HEK293 (cell line): ENCODE measurements at regions not wholly inside any gene's neighbourhood (a gene's known extent, or its start where the extent isn't known, plus 50 kb on each side); places are given as distances from the start of the nearest gene placed in this dataset.

Source experiments
- HOXD13 ChIP-seq: sonication (generic); formaldehyde crosslinking; IDR thresholded peaks from 2 replicates; pipeline ENCODE4 v1.8.0; 2022; ENCODE audit warnings: missing genetic modification reagents, borderline replicate concordance
- MYNN ChIP-seq: fragments of 450-650 bp; formaldehyde crosslinking; IDR thresholded peaks from 2 replicates; pipeline ENCODE4 v1.5.1; 2016; ENCODE audit warnings: missing biosample characterization, missing genetic modification characterization, borderline replicate concordance
- ZNF248 ChIP-seq: fragments of 450-650 bp; formaldehyde crosslinking; IDR thresholded peaks from 2 replicates; pipeline ENCODE4 v1.5.1; 2017; ENCODE audit warnings: missing biosample characterization, missing genetic modification characterization
- ZSCAN18 ChIP-seq: fragments of 450-650 bp; formaldehyde crosslinking; IDR thresholded peaks from 2 replicates; pipeline ENCODE4 v1.5.1; 2016; ENCODE audit warnings: missing biosample characterization, missing genetic modification characterization
- TF ChIP-seq, protein P1 (sequence below): fragments of 450-650 bp; formaldehyde crosslinking; IDR thresholded peaks from 2 replicates; pipeline ENCODE4 v1.5.1; 2016; ENCODE audit warnings: missing biosample characterization, missing genetic modification characterization
- TF ChIP-seq, protein P2 (sequence below): fragments of 450-650 bp; formaldehyde crosslinking; IDR thresholded peaks from 2 replicates; pipeline ENCODE4 v1.5.1; 2016; ENCODE audit warnings: missing biosample characterization, missing genetic modification characterization

GRCh38 chr15:93212578-93212977 lies 123.6 kb upstream of the RGMA start:
- TF ChIP-seq MYNN, result no peak
- TF ChIP-seq ZSCAN18, result no peak
- TF ChIP-seq, protein P1, sequence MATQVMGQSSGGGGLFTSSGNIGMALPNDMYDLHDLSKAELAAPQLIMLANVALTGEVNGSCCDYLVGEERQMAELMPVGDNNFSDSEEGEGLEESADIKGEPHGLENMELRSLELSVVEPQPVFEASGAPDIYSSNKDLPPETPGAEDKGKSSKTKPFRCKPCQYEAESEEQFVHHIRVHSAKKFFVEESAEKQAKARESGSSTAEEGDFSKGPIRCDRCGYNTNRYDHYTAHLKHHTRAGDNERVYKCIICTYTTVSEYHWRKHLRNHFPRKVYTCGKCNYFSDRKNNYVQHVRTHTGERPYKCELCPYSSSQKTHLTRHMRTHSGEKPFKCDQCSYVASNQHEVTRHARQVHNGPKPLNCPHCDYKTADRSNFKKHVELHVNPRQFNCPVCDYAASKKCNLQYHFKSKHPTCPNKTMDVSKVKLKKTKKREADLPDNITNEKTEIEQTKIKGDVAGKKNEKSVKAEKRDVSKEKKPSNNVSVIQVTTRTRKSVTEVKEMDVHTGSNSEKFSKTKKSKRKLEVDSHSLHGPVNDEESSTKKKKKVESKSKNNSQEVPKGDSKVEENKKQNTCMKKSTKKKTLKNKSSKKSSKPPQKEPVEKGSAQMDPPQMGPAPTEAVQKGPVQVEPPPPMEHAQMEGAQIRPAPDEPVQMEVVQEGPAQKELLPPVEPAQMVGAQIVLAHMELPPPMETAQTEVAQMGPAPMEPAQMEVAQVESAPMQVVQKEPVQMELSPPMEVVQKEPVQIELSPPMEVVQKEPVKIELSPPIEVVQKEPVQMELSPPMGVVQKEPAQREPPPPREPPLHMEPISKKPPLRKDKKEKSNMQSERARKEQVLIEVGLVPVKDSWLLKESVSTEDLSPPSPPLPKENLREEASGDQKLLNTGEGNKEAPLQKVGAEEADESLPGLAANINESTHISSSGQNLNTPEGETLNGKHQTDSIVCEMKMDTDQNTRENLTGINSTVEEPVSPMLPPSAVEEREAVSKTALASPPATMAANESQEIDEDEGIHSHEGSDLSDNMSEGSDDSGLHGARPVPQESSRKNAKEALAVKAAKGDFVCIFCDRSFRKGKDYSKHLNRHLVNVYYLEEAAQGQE (tag by site-specific recombination), result no peak
- TF ChIP-seq, protein P2, sequence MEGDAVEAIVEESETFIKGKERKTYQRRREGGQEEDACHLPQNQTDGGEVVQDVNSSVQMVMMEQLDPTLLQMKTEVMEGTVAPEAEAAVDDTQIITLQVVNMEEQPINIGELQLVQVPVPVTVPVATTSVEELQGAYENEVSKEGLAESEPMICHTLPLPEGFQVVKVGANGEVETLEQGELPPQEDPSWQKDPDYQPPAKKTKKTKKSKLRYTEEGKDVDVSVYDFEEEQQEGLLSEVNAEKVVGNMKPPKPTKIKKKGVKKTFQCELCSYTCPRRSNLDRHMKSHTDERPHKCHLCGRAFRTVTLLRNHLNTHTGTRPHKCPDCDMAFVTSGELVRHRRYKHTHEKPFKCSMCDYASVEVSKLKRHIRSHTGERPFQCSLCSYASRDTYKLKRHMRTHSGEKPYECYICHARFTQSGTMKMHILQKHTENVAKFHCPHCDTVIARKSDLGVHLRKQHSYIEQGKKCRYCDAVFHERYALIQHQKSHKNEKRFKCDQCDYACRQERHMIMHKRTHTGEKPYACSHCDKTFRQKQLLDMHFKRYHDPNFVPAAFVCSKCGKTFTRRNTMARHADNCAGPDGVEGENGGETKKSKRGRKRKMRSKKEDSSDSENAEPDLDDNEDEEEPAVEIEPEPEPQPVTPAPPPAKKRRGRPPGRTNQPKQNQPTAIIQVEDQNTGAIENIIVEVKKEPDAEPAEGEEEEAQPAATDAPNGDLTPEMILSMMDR (tag by site-specific recombination), result no peak
- TF ChIP-seq HOXD13, result no peak
- no peak for TF ChIP-seq ZNF248
